KOPT-K1 (cell line): ENCODE measurements at regions not wholly inside any gene's neighbourhood (a gene's known extent, or its start where the extent isn't known, plus 50 kb on each side); places are given as distances from the start of the nearest gene placed in this dataset.

Experiments
- H3K27ac ChIP-seq: fragments of 200-600 bp; sonication (generic); 2 replicates; pipeline ENCODE4 v1.5.1; 2016; ENCODE audit warnings: antibody characterized with exemption, mild to moderate bottlenecking, low read depth, low read length; ENCODE audit not compliant: poor library complexity, severe bottlenecking
- H3K36me3 ChIP-seq: fragments of 200-600 bp; sonication (generic); 2 replicates; pipeline ENCODE4 v1.5.1; 2017; ENCODE audit warnings: antibody characterized with exemption, mild to moderate bottlenecking, low read length, moderate library complexity; ENCODE audit not compliant: insufficient read depth
- H3K9me3 ChIP-seq: fragments of 200-600 bp; sonication (generic); 2 replicates; pipeline ENCODE4 v1.5.1; 2017; ENCODE audit warnings: antibody characterized with exemption, low read length, mild to moderate bottlenecking; ENCODE audit not compliant: insufficient read depth, poor library complexity, severe bottlenecking

DNA sequence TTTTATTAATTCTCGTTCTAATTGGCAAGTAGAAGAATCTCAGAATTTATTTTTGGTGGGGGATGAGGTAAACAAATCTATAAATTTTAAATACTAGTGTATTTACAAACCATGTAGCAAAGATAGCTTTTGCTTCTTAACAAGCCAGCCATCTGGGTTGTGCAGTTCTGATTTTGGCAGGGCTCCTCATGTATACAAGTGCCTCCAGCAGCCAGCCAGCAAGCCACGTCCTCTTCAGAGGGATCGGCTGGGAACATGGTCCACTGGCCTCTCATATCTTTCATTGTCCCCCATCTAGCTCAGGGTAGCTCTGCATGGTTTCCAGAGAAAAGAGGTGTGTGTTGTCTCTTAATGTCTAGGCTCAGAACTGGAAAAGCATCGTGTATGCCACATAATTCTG, 659.1 kb downstream of the MRPL39 start:
- no peak overlapping the region for H3K27ac ChIP-seq
- no peaks in the 10 kb centered on the region for H3K9me3 ChIP-seq
- no peaks in the 10 kb centered on the region for H3K36me3 ChIP-seq

DNA sequence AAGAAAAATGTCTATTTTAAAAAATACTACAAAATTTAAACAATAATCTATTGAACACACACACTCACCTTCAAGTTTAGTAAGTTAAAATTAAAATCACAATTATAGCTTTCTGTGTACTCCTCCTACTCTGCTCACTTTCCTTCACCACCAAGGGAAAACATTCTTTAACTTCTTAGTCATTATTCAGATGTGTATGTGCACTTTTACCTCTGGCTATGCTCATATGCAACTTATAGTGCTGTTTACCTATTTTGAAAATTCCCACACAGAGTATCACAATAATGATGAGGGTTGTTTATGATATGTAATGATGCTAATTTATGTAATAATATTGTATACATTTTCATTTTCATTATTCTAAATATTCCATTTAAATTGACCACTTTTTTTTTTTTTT, 661.4 kb downstream of the MRPL39 start:
- no peak overlapping the region for H3K27ac ChIP-seq
- no peaks in the 10 kb centered on the region for H3K9me3 ChIP-seq
- H3K36me3 ChIP-seq, result no peaks in the 10 kb centered on the region

DNA sequence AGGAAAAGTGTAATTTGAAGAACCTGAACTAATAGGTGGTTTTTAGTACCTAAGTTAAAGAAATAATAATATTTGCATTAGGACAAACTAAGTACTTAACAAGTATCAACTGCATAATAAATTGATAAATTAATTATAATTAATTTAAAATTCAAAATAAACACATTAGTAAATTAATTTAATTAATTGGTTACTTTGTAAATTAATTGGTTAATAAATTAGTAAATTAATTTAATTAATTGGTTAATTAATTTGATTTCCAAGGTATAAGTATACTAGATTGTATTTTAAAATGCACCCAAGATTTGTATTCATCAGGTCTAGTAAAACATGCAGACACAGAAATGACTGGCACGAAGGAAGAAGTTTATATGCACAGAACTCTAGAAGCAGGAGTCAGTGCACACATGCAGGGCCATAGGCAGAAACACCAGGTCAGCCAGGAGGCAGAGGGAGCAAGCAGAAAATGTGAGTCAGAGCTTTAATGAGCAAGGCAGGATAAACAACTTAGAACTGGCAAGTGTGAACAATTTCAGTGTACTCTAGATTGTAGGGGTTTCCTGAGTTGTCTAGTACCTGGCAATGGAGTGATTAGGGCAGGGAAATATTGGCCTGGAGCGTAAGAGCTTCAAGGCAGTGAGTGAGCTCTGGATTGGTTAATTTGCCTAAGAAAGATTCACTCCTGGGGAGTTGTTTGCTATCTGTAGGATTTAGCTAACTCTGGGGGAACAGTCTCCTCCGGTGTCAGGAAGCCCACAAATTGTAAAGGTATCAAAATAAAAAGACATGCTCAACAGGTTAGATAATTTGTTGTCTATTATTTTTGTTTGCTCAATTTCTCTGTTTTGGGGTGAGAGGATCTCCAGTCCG, 665.7 kb downstream of the MRPL39 start:
- Histone ChIP-seq H3K27ac (no peak overlapping the region), H3K9me3 (no peaks in the 10 kb centered on the region), H3K36me3 (no peaks in the 10 kb centered on the region)

- H3K9me3 ChIP-seq, result no peaks in the 10 kb centered on the region
- no peak overlapping the region for H3K27ac ChIP-seq
- H3K36me3 ChIP-seq, result no peaks in the 10 kb centered on the region
These were observed 668.0 kb downstream of the MRPL39 start for GRCh38 chr21:24939291-24939690.

GRCh38 chr21:24938573-24938972, 668.7 kb downstream of the MRPL39 start:
- no peaks in the 10 kb centered on the region for H3K36me3 ChIP-seq
- H3K9me3 ChIP-seq, result no peaks in the 10 kb centered on the region
- no peak overlapping the region for H3K27ac ChIP-seq

DNA sequence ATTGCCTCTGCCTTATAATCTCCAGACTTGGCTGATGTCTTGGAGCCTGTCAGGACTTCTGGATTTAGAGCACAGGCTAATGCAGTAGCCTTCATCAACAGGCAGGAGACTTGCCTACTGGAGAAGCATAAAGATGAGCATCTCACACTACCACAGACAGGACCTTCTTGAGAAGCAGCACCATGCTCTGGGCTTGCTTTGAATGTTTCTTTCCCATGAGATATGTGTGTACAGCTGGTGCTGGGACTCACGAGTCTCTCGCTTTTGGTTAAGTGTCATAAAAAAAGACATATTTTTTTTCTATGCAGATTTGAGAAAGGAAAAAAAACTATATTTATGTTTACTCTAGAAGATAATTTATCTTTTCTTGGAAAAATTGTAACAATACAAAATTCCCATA, 671.3 kb downstream of the MRPL39 start:
- Histone ChIP-seq H3K9me3 (no peaks in the 10 kb centered on the region), H3K27ac (no peak overlapping the region), H3K36me3 (no peaks in the 10 kb centered on the region)

GRCh38 chr21:24910591-24910990, 696.7 kb downstream of the MRPL39 start:
- H3K9me3 ChIP-seq, result no peaks in the 10 kb centered on the region

DNA sequence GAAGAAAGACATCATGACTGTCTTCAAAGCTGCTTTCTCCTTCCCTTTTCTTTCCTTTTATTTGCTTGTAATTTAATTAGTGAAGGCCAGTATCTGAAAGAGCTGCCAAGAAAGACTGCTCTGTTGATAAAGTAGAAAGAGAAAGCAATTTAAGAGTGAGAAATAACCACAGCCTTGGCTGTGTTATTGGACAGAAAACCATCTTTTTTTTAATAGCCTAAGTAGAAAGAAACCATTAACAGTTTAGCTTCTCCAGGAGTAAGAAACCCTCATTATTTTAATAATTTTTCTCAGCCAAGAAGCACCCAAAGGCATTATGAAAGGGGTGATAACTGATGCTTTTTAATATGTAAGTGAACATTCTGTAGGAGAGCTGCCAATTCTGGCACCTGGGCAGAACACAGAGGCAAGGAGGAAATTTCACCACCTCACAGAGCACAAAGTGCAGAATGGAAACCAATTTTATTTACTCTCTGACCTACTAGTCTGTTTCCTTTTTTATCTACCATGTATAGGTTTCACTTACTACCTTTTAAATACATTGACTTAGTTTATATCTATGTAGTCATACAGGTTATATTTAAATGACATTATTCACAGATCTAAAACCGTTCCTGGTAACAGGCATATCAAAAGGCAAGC, 703.2 kb downstream of the MRPL39 start:
- no peak overlapping the region for H3K27ac ChIP-seq
- H3K9me3 ChIP-seq, result no peaks in the 10 kb centered on the region
- no peaks in the 10 kb centered on the region for H3K36me3 ChIP-seq

More at GRCh38 chr21:24910591-24910990, 696.7 kb downstream of the MRPL39 start:
- Histone ChIP-seq H3K27ac (no peak overlapping the region), H3K36me3 (no peaks in the 10 kb centered on the region)

DNA sequence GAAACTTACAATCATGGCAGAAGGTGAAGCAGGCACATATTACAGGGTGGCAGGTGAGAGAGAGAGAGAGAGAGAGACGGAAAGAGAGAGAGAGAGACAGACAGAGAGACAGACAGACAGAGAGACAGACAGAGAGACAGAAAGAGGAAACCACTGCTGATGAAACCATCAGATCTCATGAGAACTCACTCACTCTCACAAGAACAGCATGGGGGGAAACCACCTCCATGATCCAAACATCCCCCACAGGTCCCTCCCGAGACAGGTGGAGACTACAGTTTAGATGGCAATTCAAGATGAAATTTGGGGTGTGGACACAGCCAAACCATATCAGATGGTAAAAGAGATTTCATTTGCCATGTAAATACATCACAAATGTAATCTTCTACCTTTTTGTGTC, 708.1 kb downstream of the MRPL39 start:
- no peaks in the 10 kb centered on the region for H3K36me3 ChIP-seq
- H3K27ac ChIP-seq, result no peak overlapping the region
- H3K9me3 ChIP-seq, result no peaks in the 10 kb centered on the region

- Histone ChIP-seq H3K36me3 (no peaks in the 10 kb centered on the region), H3K9me3 (no peaks in the 10 kb centered on the region), H3K27ac (no peak overlapping the region)
These were observed 709.4 kb downstream of the MRPL39 start for GRCh38 chr21:24897883-24898282.

- no peaks in the 10 kb centered on the region for H3K36me3 ChIP-seq
These were observed 710.6 kb downstream of the MRPL39 start for GRCh38 chr21:24896735-24897124.

GRCh38 chr21:24895885-24896734, 711.2 kb downstream of the MRPL39 start:
- no peak overlapping the region for H3K27ac ChIP-seq
- no peaks in the 10 kb centered on the region for H3K36me3 ChIP-seq
- no peaks in the 10 kb centered on the region for H3K9me3 ChIP-seq

More at GRCh38 chr21:24896735-24897124, 710.6 kb downstream of the MRPL39 start:
- Histone ChIP-seq H3K27ac (no peak overlapping the region), H3K9me3 (no peaks in the 10 kb centered on the region)

GRCh38 chr21:24894324-24894723, 713.0 kb downstream of the MRPL39 start:
- H3K27ac ChIP-seq, result no peak overlapping the region
- H3K9me3 ChIP-seq, result no peaks in the 10 kb centered on the region
- H3K36me3 ChIP-seq, result no peaks in the 10 kb centered on the region

GRCh38 chr21:24890021-24890420, 717.3 kb downstream of the MRPL39 start:
- no peaks in the 10 kb centered on the region for H3K9me3 ChIP-seq
- H3K27ac ChIP-seq, result no peak overlapping the region
- H3K36me3 ChIP-seq, result no peaks in the 10 kb centered on the region

- Histone ChIP-seq H3K27ac (no peak overlapping the region), H3K36me3 (no peaks in the 10 kb centered on the region), H3K9me3 (no peaks in the 10 kb centered on the region)
These were observed 725.8 kb downstream of the MRPL39 start for GRCh38 chr21:24881506-24881905.
